Endothelial cell of umbilical vein (primary cell): ENCODE measurements at regions not wholly inside any gene's neighbourhood (a gene's known extent, or its start where the extent isn't known, plus 50 kb on each side); places are given as distances from the start of the nearest gene placed in this dataset.

Experiments
- JUN ChIP-seq: IDR thresholded peaks from 2 replicates; pipeline ENCODE4 v1.6.1; 2011; ENCODE audit warnings: borderline replicate concordance, low read depth; ENCODE audit not compliant: insufficient read length, insufficient read depth
- MYC ChIP-seq: IDR thresholded peaks from one replicate; pipeline ENCODE4 v1.6.1; 2011; ENCODE audit warnings: mild to moderate bottlenecking, low read depth, low read length
- POLR2A ChIP-seq: IDR thresholded peaks from 2 replicates; pipeline ENCODE4 v1.6.1; 2012; ENCODE audit warnings: low read depth, mild to moderate bottlenecking, control low read depth, low read length
- TF ChIP-seq, protein P1 (sequence below), 2 donors: IDR thresholded peaks; 1 replicate in 1 of 2; 2 replicates in 1 of 2; pipeline ENCODE4 v1.5.1; 2011; ENCODE audit warnings: low read length in 2 of 2, mild to moderate bottlenecking in 2 of 2, moderate library complexity in 2 of 2, control low read depth in 1 of 2, inconsistent platforms in 1 of 2, low read depth in 1 of 2; ENCODE audit not compliant: insufficient read depth in 1 of 2; ENCODE audit errors: extremely low read depth in 1 of 2
- TF ChIP-seq, protein P2 (sequence below): IDR thresholded peaks from 2 replicates; pipeline ENCODE4 v1.6.1; 2011; ENCODE audit not compliant: insufficient read depth, insufficient read length

DNA sequence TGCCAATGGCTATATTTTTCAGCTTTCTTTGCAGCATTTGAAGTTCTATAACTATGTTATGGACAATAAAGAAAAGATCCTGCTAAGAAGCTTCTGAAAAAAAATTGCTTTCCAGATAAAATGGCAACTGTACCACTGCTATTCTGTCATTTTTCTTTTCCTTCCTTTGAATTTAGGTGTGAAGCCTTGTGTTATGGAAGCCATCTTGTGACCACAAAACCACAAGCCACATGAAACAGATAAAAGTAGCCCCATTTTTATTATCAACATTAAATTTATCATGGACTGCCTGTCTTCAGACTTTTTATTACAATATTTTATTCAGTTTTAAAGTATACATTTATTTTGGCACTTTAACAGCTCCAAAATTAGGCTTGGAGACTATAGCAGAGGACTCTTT is 289.9 kb upstream of the ACTBL2 start:
- TF ChIP-seq, protein P1, sequence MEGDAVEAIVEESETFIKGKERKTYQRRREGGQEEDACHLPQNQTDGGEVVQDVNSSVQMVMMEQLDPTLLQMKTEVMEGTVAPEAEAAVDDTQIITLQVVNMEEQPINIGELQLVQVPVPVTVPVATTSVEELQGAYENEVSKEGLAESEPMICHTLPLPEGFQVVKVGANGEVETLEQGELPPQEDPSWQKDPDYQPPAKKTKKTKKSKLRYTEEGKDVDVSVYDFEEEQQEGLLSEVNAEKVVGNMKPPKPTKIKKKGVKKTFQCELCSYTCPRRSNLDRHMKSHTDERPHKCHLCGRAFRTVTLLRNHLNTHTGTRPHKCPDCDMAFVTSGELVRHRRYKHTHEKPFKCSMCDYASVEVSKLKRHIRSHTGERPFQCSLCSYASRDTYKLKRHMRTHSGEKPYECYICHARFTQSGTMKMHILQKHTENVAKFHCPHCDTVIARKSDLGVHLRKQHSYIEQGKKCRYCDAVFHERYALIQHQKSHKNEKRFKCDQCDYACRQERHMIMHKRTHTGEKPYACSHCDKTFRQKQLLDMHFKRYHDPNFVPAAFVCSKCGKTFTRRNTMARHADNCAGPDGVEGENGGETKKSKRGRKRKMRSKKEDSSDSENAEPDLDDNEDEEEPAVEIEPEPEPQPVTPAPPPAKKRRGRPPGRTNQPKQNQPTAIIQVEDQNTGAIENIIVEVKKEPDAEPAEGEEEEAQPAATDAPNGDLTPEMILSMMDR (IDR thresholded peaks at IDR 0.05; ENCODE audit: extremely low read depth in 1 of 2, insufficient read depth in 1 of 2, low read depth in 1 of 2, low read length in 2 of 2) = no peak
- TF ChIP-seq MYC = no peak
- TF ChIP-seq, protein P2, sequence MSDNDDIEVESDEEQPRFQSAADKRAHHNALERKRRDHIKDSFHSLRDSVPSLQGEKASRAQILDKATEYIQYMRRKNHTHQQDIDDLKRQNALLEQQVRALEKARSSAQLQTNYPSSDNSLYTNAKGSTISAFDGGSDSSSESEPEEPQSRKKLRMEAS = no peak
- no peak for TF ChIP-seq JUN
- no peak for TF ChIP-seq POLR2A
